Lower leg skin (tissue), 3 donors: ENCODE measurements at regions not wholly inside any gene's neighbourhood (a gene's known extent, or its start where the extent isn't known, plus 50 kb on each side); places are given as distances from the start of the nearest gene placed in this dataset.

Source experiments
- CTCF ChIP-seq, 3 donors: fragments of 450-650 bp; IDR thresholded peaks; one replicate each; pipeline ENCODE4 v1.5.1; 2016; ENCODE audit warnings: antibody characterized with exemption in 3 of 3, mild to moderate bottlenecking in 3 of 3, moderate library complexity in 2 of 3
- POLR2A ChIP-seq, 2 donors: fragments of 450-650 bp; IDR thresholded peaks; one replicate each; pipeline ENCODE4 v1.6.1; 2016 to 2017; ENCODE audit warnings: antibody characterized with exemption in 2 of 2, mild to moderate bottlenecking in 1 of 2, moderate library complexity in 1 of 2

DNA sequence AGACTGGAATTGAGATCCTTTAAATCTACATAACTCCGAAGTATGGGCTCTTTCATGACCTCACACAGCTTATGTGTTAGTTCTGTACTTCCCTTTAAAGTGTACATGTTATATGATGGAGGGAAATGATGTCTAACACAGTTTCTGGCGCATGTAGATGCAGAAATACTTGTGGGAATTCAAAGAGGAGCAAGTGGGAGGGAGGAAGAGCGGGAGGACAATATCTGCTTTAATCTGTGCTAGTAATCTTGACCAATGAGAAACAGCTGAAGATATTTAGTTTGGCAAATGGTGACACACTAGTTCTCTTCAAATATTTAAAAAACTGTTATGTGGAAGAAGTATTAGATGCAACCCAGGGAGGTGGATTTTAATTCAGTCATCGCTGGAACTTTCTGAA lies 62.9 kb upstream of the PLEKHG1 start:
- TF ChIP-seq CTCF (IDR thresholded peaks at IDR 0.05) = no peak
- TF ChIP-seq POLR2A (IDR thresholded peaks at IDR 0.05) = no peak
